ENCODE measurements at regions not wholly inside any gene's neighbourhood (a gene's known extent, or its start where the extent isn't known, plus 50 kb on each side); places are given as distances from the start of the nearest gene placed in this dataset.

GRCh38 chr1:148388260-148389026, 94.7 kb downstream of the PPIAL4G start (continued):
- TF ChIP-seq, protein P1, sequence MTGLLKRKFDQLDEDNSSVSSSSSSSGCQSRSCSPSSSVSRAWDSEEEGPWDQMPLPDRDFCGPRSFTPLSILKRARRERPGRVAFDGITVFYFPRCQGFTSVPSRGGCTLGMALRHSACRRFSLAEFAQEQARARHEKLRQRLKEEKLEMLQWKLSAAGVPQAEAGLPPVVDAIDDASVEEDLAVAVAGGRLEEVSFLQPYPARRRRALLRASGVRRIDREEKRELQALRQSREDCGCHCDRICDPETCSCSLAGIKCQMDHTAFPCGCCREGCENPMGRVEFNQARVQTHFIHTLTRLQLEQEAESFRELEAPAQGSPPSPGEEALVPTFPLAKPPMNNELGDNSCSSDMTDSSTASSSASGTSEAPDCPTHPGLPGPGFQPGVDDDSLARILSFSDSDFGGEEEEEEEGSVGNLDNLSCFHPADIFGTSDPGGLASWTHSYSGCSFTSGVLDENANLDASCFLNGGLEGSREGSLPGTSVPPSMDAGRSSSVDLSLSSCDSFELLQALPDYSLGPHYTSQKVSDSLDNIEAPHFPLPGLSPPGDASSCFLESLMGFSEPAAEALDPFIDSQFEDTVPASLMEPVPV (CRISPR knock-in tag; IDR thresholded peaks at IDR 0.05), result no peak
- no peak for TF ChIP-seq ZNF510 (CRISPR knock-in tag; IDR thresholded peaks at IDR 0.05; ENCODE audit: low read depth)
- TF ChIP-seq ETV5 (CRISPR knock-in tag; IDR thresholded peaks at IDR 0.05; ENCODE audit: borderline replicate concordance), result no peak
- no peak for TF ChIP-seq ETS1 (CRISPR knock-in tag; IDR thresholded peaks at IDR 0.05)
- no peak for TF ChIP-seq SKI (IDR thresholded peaks at IDR 0.05; ENCODE audit: partially characterized antibody)
- TF ChIP-seq, protein P2, sequence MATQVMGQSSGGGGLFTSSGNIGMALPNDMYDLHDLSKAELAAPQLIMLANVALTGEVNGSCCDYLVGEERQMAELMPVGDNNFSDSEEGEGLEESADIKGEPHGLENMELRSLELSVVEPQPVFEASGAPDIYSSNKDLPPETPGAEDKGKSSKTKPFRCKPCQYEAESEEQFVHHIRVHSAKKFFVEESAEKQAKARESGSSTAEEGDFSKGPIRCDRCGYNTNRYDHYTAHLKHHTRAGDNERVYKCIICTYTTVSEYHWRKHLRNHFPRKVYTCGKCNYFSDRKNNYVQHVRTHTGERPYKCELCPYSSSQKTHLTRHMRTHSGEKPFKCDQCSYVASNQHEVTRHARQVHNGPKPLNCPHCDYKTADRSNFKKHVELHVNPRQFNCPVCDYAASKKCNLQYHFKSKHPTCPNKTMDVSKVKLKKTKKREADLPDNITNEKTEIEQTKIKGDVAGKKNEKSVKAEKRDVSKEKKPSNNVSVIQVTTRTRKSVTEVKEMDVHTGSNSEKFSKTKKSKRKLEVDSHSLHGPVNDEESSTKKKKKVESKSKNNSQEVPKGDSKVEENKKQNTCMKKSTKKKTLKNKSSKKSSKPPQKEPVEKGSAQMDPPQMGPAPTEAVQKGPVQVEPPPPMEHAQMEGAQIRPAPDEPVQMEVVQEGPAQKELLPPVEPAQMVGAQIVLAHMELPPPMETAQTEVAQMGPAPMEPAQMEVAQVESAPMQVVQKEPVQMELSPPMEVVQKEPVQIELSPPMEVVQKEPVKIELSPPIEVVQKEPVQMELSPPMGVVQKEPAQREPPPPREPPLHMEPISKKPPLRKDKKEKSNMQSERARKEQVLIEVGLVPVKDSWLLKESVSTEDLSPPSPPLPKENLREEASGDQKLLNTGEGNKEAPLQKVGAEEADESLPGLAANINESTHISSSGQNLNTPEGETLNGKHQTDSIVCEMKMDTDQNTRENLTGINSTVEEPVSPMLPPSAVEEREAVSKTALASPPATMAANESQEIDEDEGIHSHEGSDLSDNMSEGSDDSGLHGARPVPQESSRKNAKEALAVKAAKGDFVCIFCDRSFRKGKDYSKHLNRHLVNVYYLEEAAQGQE (IDR thresholded peaks at IDR 0.05; ENCODE audit: borderline replicate concordance in 1 of 2, low read depth in 1 of 2, low read length in 2 of 2), result no peak
- TF ChIP-seq MEIS2 (CRISPR knock-in tag; IDR thresholded peaks at IDR 0.05), result no peak; the same call in 1 of the 2 replicates
- TF ChIP-seq ZNF563 (CRISPR knock-in tag; IDR thresholded peaks at IDR 0.05), result no peak
- TF ChIP-seq ZNF776 (CRISPR knock-in tag; IDR thresholded peaks at IDR 0.05), result no peak
- no peak for TF ChIP-seq ZNF557 (CRISPR knock-in tag; IDR thresholded peaks at IDR 0.05)
- TF ChIP-seq ZKSCAN8 (CRISPR knock-in tag; IDR thresholded peaks at IDR 0.05; ENCODE audit: borderline replicate concordance), result no peak
- no peak for TF ChIP-seq FOXJ3 (CRISPR knock-in tag; IDR thresholded peaks at IDR 0.05; ENCODE audit: borderline replicate concordance)
- TF ChIP-seq ZNF672 (CRISPR knock-in tag; IDR thresholded peaks at IDR 0.05), result no peak
- TF ChIP-seq MTA3 (CRISPR knock-in tag; IDR thresholded peaks at IDR 0.05), result no peak
- TF ChIP-seq, protein P3, sequence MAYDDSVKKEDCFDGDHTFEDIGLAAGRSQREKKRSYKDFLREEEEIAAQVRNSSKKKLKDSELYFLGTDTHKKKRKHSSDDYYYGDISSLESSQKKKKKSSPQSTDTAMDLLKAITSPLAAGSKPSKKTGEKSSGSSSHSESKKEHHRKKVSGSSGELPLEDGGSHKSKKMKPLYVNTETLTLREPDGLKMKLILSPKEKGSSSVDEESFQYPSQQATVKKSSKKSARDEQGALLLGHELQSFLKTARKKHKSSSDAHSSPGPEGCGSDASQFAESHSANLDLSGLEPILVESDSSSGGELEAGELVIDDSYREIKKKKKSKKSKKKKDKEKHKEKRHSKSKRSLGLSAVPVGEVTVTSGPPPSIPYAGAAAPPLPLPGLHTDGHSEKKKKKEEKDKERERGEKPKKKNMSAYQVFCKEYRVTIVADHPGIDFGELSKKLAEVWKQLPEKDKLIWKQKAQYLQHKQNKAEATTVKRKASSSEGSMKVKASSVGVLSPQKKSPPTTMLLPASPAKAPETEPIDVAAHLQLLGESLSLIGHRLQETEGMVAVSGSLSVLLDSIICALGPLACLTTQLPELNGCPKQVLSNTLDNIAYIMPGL (CRISPR knock-in tag; IDR thresholded peaks at IDR 0.05; ENCODE audit: borderline replicate concordance in 1 of 2, low read depth in 1 of 2), result no peak; a peak in 1 of 4 replicates
- no peak for TF ChIP-seq PRDM4 (CRISPR knock-in tag; IDR thresholded peaks at IDR 0.05; ENCODE audit: borderline replicate concordance)
- TF ChIP-seq ZMAT5 (CRISPR knock-in tag; IDR thresholded peaks at IDR 0.05; ENCODE audit: borderline replicate concordance, low read depth), result no peak
